ENCODE measurements at regions not wholly inside any gene's neighbourhood (a gene's known extent, or its start where the extent isn't known, plus 50 kb on each side); places are given as distances from the start of the nearest gene placed in this dataset.

DNA sequence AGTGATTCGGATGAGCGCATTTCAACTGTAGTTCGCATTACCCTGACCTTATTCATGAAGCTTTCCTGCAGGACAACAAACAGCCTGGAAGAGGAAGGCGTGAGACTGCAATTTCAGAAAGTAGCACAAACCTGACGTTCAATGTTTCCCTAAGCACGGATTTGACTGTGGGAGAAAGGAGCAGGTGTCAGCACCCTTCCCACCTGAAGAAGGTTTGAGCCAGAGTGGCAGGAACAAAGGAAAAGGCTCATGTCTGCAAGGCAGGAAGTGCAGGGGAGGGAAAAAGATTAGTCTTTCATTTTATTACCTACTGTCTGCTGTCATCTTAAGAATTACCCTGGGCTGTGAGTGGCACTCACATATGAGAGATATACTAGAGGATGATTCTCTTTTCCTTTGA lies 114.0 kb downstream of the MED10 start:
- TF ChIP-seq CREB1 (CRISPR knock-in tag; IDR thresholded peaks at IDR 0.05) = no peak
- TF ChIP-seq, protein P1, sequence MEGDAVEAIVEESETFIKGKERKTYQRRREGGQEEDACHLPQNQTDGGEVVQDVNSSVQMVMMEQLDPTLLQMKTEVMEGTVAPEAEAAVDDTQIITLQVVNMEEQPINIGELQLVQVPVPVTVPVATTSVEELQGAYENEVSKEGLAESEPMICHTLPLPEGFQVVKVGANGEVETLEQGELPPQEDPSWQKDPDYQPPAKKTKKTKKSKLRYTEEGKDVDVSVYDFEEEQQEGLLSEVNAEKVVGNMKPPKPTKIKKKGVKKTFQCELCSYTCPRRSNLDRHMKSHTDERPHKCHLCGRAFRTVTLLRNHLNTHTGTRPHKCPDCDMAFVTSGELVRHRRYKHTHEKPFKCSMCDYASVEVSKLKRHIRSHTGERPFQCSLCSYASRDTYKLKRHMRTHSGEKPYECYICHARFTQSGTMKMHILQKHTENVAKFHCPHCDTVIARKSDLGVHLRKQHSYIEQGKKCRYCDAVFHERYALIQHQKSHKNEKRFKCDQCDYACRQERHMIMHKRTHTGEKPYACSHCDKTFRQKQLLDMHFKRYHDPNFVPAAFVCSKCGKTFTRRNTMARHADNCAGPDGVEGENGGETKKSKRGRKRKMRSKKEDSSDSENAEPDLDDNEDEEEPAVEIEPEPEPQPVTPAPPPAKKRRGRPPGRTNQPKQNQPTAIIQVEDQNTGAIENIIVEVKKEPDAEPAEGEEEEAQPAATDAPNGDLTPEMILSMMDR (IDR thresholded peaks at IDR 0.05) = no peak
- TF ChIP-seq, protein P2, sequence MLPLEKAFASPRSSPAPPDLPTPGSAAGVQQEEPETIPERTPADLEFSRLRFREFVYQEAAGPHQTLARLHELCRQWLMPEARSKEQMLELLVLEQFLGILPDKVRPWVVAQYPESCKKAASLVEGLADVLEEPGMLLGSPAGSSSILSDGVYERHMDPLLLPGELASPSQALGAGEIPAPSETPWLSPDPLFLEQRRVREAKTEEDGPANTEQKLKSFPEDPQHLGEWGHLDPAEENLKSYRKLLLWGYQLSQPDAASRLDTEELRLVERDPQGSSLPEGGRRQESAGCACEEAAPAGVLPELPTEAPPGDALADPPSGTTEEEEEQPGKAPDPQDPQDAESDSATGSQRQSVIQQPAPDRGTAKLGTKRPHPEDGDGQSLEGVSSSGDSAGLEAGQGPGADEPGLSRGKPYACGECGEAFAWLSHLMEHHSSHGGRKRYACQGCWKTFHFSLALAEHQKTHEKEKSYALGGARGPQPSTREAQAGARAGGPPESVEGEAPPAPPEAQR (CRISPR knock-in tag; IDR thresholded peaks at IDR 0.05) = no peak
- no peak for TF ChIP-seq CREM (CRISPR knock-in tag; IDR thresholded peaks at IDR 0.05)
- TF ChIP-seq, protein P3, sequence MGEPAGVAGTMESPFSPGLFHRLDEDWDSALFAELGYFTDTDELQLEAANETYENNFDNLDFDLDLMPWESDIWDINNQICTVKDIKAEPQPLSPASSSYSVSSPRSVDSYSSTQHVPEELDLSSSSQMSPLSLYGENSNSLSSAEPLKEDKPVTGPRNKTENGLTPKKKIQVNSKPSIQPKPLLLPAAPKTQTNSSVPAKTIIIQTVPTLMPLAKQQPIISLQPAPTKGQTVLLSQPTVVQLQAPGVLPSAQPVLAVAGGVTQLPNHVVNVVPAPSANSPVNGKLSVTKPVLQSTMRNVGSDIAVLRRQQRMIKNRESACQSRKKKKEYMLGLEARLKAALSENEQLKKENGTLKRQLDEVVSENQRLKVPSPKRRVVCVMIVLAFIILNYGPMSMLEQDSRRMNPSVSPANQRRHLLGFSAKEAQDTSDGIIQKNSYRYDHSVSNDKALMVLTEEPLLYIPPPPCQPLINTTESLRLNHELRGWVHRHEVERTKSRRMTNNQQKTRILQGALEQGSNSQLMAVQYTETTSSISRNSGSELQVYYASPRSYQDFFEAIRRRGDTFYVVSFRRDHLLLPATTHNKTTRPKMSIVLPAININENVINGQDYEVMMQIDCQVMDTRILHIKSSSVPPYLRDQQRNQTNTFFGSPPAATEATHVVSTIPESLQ (CRISPR knock-in tag; IDR thresholded peaks at IDR 0.05) = no peak
- TF ChIP-seq, protein P4, sequence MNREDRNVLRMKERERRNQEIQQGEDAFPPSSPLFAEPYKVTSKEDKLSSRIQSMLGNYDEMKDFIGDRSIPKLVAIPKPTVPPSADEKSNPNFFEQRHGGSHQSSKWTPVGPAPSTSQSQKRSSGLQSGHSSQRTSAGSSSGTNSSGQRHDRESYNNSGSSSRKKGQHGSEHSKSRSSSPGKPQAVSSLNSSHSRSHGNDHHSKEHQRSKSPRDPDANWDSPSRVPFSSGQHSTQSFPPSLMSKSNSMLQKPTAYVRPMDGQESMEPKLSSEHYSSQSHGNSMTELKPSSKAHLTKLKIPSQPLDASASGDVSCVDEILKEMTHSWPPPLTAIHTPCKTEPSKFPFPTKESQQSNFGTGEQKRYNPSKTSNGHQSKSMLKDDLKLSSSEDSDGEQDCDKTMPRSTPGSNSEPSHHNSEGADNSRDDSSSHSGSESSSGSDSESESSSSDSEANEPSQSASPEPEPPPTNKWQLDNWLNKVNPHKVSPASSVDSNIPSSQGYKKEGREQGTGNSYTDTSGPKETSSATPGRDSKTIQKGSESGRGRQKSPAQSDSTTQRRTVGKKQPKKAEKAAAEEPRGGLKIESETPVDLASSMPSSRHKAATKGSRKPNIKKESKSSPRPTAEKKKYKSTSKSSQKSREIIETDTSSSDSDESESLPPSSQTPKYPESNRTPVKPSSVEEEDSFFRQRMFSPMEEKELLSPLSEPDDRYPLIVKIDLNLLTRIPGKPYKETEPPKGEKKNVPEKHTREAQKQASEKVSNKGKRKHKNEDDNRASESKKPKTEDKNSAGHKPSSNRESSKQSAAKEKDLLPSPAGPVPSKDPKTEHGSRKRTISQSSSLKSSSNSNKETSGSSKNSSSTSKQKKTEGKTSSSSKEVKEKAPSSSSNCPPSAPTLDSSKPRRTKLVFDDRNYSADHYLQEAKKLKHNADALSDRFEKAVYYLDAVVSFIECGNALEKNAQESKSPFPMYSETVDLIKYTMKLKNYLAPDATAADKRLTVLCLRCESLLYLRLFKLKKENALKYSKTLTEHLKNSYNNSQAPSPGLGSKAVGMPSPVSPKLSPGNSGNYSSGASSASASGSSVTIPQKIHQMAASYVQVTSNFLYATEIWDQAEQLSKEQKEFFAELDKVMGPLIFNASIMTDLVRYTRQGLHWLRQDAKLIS (CRISPR knock-in tag; IDR thresholded peaks at IDR 0.05; ENCODE audit: borderline replicate concordance) = no peak
- TF ChIP-seq FOXK1 (CRISPR knock-in tag; IDR thresholded peaks at IDR 0.05) = no peak
- no peak for TF ChIP-seq MYBL2 (CRISPR knock-in tag; IDR thresholded peaks at IDR 0.05)
- no peak for TF ChIP-seq TCF7 (CRISPR knock-in tag; IDR thresholded peaks at IDR 0.05; ENCODE audit: low read depth)
- TF ChIP-seq ZNF138 (CRISPR knock-in tag; conservative IDR thresholded peaks at IDR 0.05) = no peak
- no peak for TF ChIP-seq ETV6 (CRISPR knock-in tag; IDR thresholded peaks at IDR 0.05)
- TF ChIP-seq SMAD3 (CRISPR knock-in tag; IDR thresholded peaks at IDR 0.05; ENCODE audit: borderline replicate concordance) = no peak
